Activated CD8-positive, alpha-beta memory T cell treated with anti-CD3 and anti-CD28 coated beads, Interleukin-2, amount 50 U/mL, for 24 hours (primary cell): ENCODE measurements at regions not wholly inside any gene's neighbourhood (a gene's known extent, or its start where the extent isn't known, plus 50 kb on each side); places are given as distances from the start of the nearest gene placed in this dataset.
"Not testable (repeated sequence)": the region's sequence is repeated elsewhere in the genome, so short reads cannot be mapped to it uniquely, and the experiment has no call there.

Experiments
- DNase-seq: peaks from one replicate; pipeline ENCODE4 v3.0.0-alpha.2; 2020; ENCODE audit errors: extremely low read depth

- DNase-seq, result not testable (repeated sequence)
Measured at GRCh38 chr4:9110700-9111099, 59.5 kb upstream of the FAM90A26 start.

GRCh38 chr4:9103148-9103524 is 67.1 kb upstream of the FAM90A26 start:
- DNase-seq, result not testable (repeated sequence)

DNA sequence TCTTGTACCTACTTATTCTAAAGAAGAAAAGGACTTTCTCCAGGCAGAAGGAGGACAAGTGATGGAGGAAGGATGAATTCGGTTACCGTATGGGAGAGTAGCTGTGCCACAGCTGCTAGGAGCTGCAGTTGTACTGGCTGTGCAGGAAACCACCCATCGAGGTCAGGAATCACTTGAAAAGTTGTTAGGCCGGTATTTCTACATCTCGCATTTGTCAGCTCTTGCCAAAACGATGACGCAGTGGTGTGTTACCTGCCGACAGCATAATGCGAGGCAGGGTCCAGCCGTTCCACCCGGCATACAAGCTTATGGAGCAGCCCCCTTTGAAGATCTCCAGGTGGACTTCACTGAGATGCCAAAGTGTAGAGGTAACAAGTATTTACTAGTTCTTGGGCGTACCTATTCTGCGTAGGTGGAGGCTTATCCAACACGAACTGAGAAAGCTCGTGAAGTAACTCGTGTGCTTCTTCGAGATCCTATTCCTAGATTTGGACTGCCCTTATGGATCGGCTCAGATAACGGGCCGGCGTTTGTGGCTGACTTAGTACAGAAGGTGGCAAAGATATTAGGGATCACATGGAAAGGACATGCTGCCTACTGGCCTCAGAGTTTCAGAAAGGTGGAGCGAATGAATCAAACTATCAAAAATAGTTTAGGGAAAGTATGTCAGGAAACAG is 67.6 kb upstream of the FAM90A26 start:
- not testable (repeated sequence) for DNase-seq

GRCh38 chr4:9096330-9096729 is 73.9 kb upstream of the FAM90A26 start:
- not testable (repeated sequence) for DNase-seq

DNA sequence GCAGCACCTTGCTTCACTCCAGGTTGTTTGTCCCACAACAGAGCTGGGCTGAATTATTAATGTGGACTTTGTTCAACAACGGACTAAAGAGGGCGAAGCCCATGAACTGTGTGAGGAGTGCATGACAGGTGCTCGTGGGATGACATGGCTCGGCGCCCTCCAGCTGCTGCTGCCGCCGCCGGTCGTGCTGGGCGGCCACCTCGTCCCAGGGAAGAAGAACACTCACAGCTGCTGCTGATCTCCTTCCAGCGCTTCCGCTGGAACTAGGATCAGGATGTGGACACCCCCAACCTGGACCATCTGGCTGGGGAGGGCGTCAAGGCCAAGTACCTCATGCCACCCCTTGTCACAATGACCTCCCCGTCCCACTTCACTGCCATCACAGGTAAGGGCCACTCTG is 91.4 kb upstream of the FAM90A26 start:
- not testable (repeated sequence) for DNase-seq

GRCh38 chr4:9076974-9077373 is 93.2 kb upstream of the FAM90A26 start:
- not testable (repeated sequence) for DNase-seq

DNA sequence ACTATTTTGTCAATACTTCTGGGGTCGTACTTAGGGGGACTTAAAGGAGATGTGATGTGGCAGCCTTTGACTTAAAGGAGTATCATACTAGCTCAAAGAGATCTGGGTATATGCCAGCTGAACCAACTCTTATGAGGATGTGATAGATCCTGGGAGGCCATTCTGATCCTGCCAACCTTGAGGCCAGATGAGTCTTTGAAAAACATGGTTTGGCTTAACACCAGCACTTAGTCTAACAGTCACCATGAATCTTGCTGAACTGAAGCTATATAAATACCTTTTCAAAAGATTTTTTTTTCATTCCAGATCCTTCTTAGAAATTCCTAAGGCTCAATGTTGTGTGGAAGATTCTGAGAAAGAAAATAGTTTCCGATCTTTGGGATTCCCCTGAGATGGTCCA is 93.7 kb upstream of the FAM90A26 start:
- not testable (repeated sequence) for DNase-seq

- not testable (repeated sequence) for DNase-seq
Measured at GRCh38 chr4:9073371-9073770, 96.8 kb upstream of the FAM90A26 start.

DNA sequence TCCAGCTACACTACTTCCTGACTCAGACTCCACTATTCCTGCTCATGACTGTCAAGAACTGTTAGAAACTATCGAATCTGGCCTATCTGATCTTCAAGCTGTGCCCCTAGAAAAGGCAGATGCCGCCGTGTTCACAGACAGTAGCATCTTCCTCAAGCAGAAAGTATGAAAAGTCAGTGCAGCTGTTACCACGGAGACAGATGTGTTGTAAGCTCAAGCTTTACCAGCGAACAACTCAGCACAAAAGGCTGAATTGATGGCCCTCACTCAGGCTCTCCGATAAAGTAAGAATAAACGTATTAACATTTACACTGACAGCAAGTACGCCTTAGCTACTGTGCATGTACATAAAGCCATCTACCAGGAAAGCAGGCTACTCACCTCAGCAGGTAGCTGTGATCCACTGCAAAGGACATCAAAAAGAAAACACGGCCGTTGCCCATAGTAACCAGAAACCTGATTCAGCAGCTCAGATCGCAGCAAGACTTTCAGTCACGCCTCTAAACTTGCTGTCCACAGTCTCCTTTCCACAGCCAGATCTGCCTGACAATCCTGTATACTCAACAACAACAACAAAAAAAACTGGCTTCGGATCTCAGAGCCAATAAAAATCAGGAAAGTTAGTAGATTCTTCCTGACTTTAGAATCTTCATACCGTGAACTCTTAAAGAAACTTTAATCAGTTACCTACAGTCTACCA is 97.5 kb upstream of the FAM90A26 start:
- not testable (repeated sequence) for DNase-seq

GRCh38 chr4:9067923-9068322 is 102.3 kb upstream of the FAM90A26 start:
- not testable (repeated sequence) for DNase-seq

DNA sequence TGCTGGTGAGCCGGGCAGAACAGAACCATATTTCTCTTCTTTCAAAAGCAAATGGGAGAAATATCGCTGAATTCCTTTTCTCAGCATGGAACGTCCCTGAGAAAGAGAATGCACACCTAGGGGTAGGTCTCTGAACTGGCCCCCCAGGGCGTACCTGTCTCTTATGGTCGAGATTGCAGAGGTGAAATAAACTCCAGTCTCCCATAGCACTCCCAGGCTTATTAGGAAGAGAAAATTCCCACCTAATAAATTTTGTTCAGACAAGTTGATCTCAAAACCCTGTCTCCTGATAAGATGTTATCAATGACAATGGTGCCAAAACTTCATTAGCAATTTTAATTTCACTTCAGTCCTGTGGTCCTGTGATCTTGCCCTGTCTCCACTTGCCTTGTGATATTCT is 106.6 kb upstream of the FAM90A26 start:
- not testable (repeated sequence) for DNase-seq

DNA sequence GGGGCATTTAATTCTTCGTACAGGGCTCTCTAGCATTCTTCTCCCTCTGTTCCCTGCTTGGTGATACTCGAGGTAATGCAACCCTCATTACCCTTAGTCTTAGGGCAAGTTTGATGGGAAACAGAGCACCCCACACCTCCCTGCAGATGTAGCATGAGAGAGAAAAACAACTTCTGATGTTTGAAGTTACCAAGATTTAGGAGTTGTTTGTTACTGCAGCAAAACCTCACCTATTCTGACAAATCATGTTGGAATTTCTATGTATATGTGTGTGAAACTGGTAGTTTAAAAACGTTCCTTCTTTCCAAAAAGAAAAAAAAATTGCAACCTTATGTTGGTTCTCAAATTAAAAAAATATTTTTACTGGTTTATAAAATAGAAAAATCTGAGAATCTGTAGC is 145.3 kb upstream of the FAM90A26 start:
- DNase-seq, result not testable (repeated sequence)

DNA sequence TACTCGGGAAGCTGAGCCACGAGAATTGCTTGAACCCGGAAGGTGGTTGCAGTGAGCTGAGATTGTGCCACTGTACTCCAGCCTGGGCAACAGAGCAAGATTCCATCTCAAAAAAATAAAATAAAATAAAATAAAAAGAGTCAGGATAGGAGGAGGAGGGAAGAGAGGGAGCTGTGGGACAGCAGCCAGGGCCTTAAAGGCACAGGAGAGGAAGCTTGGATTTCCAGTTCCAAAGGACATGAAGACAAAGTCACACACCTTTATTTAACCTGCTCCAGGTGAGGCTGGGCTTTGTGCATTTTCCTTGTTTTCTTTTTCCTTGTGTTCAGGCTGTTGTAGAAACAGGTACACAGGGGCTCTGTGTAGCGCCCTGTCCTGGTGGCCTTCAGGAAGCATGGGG is 138.2 kb upstream of the HMX1 start:
- not testable (repeated sequence) for DNase-seq

GRCh38 chr4:9008407-9008806 is 136.8 kb upstream of the HMX1 start:
- DNase-seq, result not testable (repeated sequence)

DNA sequence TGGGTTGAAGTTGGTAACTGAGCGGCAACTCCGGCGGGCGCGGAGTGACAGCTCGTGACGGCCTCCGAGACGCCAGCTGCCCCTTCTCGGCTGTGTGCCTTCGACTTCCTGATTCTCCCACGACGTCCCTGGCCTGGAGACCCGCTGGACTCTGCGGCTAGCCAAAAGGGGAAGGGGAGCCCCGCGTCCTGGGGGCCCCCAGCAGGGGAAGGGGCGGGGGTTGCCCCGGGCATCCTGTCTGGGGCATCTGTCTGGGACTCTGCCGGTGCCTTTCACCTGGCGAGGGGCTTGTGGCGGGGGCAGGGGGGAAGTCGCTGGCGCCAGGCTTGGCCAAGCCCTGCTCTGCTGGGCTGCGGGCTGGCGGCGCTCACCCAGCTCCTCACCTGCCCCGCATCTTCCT is 129.5 kb upstream of the HMX1 start:
- not testable (repeated sequence) for DNase-seq

DNA sequence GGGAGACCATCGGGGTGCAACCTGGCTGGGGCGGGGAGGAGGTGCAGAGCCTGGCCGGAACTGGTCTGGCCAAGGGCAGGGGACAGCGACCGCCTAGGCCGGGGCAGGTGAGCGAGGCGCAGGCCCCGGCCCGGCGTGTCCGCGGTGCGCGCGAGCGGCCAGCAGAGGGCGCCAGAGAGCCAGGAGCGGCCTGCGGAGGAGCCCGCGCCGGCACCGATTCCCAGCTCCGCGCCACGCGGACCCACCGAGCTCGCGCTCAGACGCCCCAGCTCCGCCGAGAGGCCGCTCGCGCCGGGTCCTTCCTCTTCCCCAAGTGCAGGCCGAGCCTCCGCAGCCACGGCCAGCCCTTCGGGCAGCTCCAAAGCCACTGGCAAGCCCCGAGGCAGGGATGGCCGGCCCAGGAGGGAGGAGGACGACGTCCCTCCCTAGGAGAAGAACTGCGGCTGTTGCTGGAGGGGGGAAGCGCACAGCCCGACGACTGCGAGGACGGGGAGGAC is 128.9 kb upstream of the HMX1 start:
- DNase-seq, result not testable (repeated sequence)

DNA sequence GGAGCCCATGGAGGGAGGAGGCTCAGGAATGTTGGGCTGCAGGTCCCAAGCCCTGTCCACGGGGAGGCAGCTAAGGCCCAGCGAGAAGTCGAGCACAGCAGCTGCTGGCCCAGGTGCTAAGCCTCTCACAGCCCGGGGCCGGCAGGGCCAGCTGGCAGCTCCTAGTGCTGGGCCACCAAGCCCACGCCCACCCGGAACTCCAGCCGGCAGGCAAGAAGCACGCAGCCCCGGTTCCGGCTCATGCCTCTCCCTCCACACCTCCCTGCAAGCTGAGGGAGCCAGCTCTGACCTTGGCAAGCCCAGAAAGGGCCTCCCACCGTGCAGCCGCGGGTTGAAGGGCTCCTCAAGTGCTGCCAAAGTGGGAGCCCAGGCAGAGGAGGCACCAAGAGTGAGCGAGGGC is 121.3 kb upstream of the HMX1 start:
- not testable (repeated sequence) for DNase-seq

DNA sequence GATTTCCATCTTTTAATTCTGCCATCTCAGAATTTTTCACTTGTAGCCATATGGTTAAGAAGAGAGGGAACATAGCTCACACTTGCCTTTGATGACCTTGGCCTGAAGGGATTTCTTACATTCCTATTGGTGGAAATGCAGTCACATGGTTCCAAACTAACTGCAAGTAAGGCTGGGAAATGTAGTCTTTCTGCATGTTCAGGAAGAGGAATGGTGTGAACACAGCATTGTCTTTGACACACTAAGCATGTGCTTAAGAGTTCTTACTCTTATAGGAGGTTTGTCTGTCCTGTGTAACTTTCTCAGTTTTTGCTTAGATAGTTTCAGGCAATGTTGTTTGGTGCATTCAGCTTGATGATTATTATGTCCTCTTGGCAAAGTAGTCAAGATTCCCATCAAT is 119.8 kb upstream of the HMX1 start:
- not testable (repeated sequence) for DNase-seq

- not testable (repeated sequence) for DNase-seq
Measured at GRCh38 chr4:8990341-8990740, 118.7 kb upstream of the HMX1 start.

DNA sequence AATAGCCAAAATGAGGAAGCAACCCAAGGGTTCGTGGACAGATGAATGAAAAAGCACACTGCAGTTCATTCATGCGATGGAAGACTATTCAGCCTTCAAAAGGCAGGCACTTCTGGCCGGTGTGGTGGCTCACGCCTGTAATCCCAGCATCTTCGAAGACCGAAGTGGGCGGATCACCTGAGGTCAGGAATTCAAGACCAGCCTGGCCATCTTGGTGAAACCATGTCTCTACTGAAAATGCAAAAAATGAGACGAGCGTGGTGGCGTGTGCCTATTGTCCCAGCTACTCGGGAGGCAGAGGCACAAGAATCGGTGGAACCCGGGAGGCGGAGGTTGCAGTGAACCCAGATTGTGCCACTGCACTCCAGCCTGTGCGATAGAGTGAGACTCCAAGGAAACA is 114.1 kb upstream of the HMX1 start:
- DNase-seq, result not testable (repeated sequence)

DNA sequence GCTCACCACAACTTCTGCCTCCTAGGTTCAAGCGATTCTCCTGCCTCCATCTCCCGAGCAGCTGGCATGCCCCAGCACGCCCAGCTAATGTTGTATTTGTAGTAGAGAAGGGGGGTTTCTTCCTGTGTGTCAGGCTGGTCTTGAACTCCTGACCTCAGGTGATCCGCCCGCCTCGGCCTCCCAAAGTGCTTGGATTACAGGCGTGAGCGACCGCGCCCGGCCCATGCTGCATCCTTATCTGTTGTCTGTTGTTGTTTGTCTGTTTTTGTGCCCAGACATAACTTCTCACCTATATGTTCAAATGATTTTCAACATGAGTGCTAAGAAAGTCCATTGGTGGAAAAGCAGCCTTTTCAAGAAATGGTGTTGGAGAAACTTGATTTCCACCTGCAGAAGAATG is 113.0 kb upstream of the HMX1 start:
- DNase-seq, result not testable (repeated sequence)

GRCh38 chr4:8983921-8984320 is 112.3 kb upstream of the HMX1 start:
- not testable (repeated sequence) for DNase-seq

- not testable (repeated sequence) for DNase-seq
Measured at GRCh38 chr4:8976466-8977128, 105.0 kb upstream of the HMX1 start.
